H1 (cell line): ENCODE measurements at regions not wholly inside any gene's neighbourhood (a gene's known extent, or its start where the extent isn't known, plus 50 kb on each side); places are given as distances from the start of the nearest gene placed in this dataset.
"Not testable (repeated sequence)": the region's sequence is repeated elsewhere in the genome, so short reads cannot be mapped to it uniquely, and the experiment has no call there.

Source experiments
- CTCF ChIA-PET: fragments of 300-600 bp; sonication (Branson Sonifier 250); formaldehyde crosslinking; loops from one replicate; lab custom pipeline; 2021; ENCODE audit not compliant: partially characterized antibody; lab: Charles Lee
- POLR2A ChIA-PET: fragments of 300-600 bp; sonication (Branson Sonifier 250); formaldehyde crosslinking; loops from one replicate; lab custom pipeline; 2021; ENCODE audit warnings: inconsistent platforms; ENCODE audit not compliant: partially characterized antibody; lab: Charles Lee
- DNase-seq, 2 experiments: peaks; one replicate each; pipeline versions ENCODE4 v3.0.0 to v3.0.0-alpha.2; 2010 to 2022; ENCODE audit warnings: low spot score in 2 of 2, low read depth in 1 of 2, mixed read lengths in 1 of 2
- FAIRE-seq: peaks from 2 replicates; lab custom pipeline; 2011; peaks lifted over from hg19 to GRCh38; lab: Jason Lieb, UNC
- H2AFZ ChIP-seq: 2 replicates; pipeline ENCODE4 v1.8.1; 2012; ENCODE audit warnings: low read length, inconsistent platforms
- H2AK5ac ChIP-seq: 2 replicates; pipeline ENCODE4 v1.6.1; 2013; ENCODE audit warnings: low read depth, low read length
- H2BK120ac ChIP-seq: replicated peaks from 2 replicates; pipeline ENCODE3; 2013; ENCODE audit warnings: low read depth, low read length, inconsistent platforms
- H2BK12ac ChIP-seq: 2 replicates; pipeline ENCODE4 v1.6.1; 2013; ENCODE audit warnings: low read depth, low read length
- H2BK15ac ChIP-seq: 2 replicates; pipeline ENCODE4 v1.6.1; 2013; ENCODE audit warnings: low read length
- H2BK20ac ChIP-seq: 2 replicates; pipeline ENCODE4 v1.6.1; 2013; ENCODE audit warnings: low read length
- H2BK5ac ChIP-seq: 2 replicates; pipeline ENCODE4 v1.6.1; 2013; ENCODE audit warnings: low read depth, low read length
- H3K14ac ChIP-seq: 2 replicates; pipeline ENCODE4 v1.6.1; 2013; ENCODE audit warnings: inconsistent platforms; ENCODE audit not compliant: insufficient read length
- H3K18ac ChIP-seq: 2 replicates; pipeline ENCODE4 v1.6.1; 2013; ENCODE audit warnings: low read length; ENCODE audit errors: extremely low read depth
- H3K23ac ChIP-seq: 2 replicates; pipeline ENCODE4 v1.6.1; 2013; ENCODE audit warnings: inconsistent platforms; ENCODE audit not compliant: insufficient read length
- H3K23me2 ChIP-seq: 2 replicates; pipeline ENCODE4 v1.6.1; 2013; ENCODE audit warnings: low read depth, low read length
- H3K27ac ChIP-seq: 2 replicates; pipeline ENCODE4 v1.6.1; 2011; ENCODE audit warnings: low read depth, low read length, inconsistent platforms
- H3K27me3 ChIP-seq, 4 experiments: replicated peaks in 1 of 4; 1 replicate in 1 of 4; 2 replicates in 3 of 4; pipeline versions ENCODE4 v1.6.1 to v1.8.1; 2011 to 2013; ENCODE audit warnings: low read length in 3 of 4, mild to moderate bottlenecking in 3 of 4, inconsistent platforms in 2 of 4, mixed read lengths in 2 of 4, moderate library complexity in 1 of 4; ENCODE audit not compliant: control insufficient read depth in 3 of 4, insufficient read depth in 3 of 4; ENCODE audit errors: extremely low read depth in 1 of 4
- H3K36me3 ChIP-seq, 4 experiments: 2 replicates each; pipeline versions ENCODE4 v1.6.1 to v1.8.1; 2011 to 2013; ENCODE audit warnings: mild to moderate bottlenecking in 4 of 4, low read length in 3 of 4, moderate library complexity in 2 of 4, control low read depth in 1 of 4, inconsistent platforms in 1 of 4; ENCODE audit not compliant: insufficient read depth in 4 of 4, control insufficient read depth in 2 of 4
- H3K4ac ChIP-seq: replicated peaks from 2 replicates; pipeline ENCODE3; 2013; ENCODE audit warnings: low read length, low read depth, mixed read lengths, inconsistent platforms; ENCODE audit not compliant: insufficient read length
- H3K4me1 ChIP-seq, 4 experiments: replicated peaks in 1 of 4; 1 replicate in 1 of 4; 2 replicates in 3 of 4; pipeline versions ENCODE4 v1.6.1 to v1.8.1; 2011 to 2013; ENCODE audit warnings: low read length in 3 of 4, inconsistent platforms in 2 of 4, mixed read lengths in 1 of 4; ENCODE audit not compliant: insufficient read depth in 4 of 4, control insufficient read depth in 3 of 4
- H3K4me2 ChIP-seq, 2 experiments: 2 replicates each; pipeline versions ENCODE4 v1.6.1 to v1.8.1; 2011 to 2013; ENCODE audit warnings: low read depth in 2 of 2, low read length in 2 of 2, control low read depth in 1 of 2, inconsistent platforms in 1 of 2, mild to moderate bottlenecking in 1 of 2; ENCODE audit not compliant: insufficient read depth in 1 of 2
- H3K4me3 ChIP-seq, 4 experiments: fragments of 200-600, 300-600 bp in 1 of 4; sonication (generic), shearing (Covaris generic), sonication (Bioruptor Twin) in 1 of 4; 2 replicates each; pipeline versions ENCODE4 v1.5.1 to v1.8.1; 2011 to 2016; ENCODE audit warnings: low read length in 4 of 4, low read depth in 3 of 4, control low read depth in 2 of 4, inconsistent platforms in 2 of 4, mild to moderate bottlenecking in 2 of 4, mixed read lengths in 1 of 4, moderate library complexity in 1 of 4; ENCODE audit not compliant: insufficient read depth in 2 of 4; ENCODE audit errors: extremely low read depth in 1 of 4
- H3K56ac ChIP-seq: replicated peaks from 2 replicates; pipeline ENCODE3; 2013; ENCODE audit warnings: low read depth, mild to moderate bottlenecking, mixed read lengths, low read length, inconsistent platforms; ENCODE audit not compliant: insufficient read length
- H3K79me1 ChIP-seq: 2 replicates; pipeline ENCODE4 v1.6.1; 2013; ENCODE audit warnings: low read depth, low read length, control low read depth
- H3K79me2 ChIP-seq, 2 experiments: 2 replicates each; pipeline versions ENCODE4 v1.6.1 to v1.8.1; 2012 to 2013; ENCODE audit warnings: low read length in 2 of 2, mild to moderate bottlenecking in 2 of 2, inconsistent platforms in 1 of 2; ENCODE audit not compliant: insufficient read depth in 2 of 2, control insufficient read depth in 1 of 2
- H3K9ac ChIP-seq, 4 experiments: replicated peaks in 1 of 4; 1 replicate in 1 of 4; 2 replicates in 3 of 4; pipeline versions ENCODE4 v1.6.1 to v1.8.1; 2011 to 2013; ENCODE audit warnings: low read depth in 3 of 4, low read length in 3 of 4, control low read depth in 2 of 4, mild to moderate bottlenecking in 2 of 4, moderate library complexity in 2 of 4, inconsistent platforms in 1 of 4; ENCODE audit errors: extremely low read depth in 1 of 4
- H3K9me3 ChIP-seq, 2 experiments: 2 replicates each; pipeline versions ENCODE4 v1.6.1 to v1.8.1; 2012 to 2013; ENCODE audit warnings: mild to moderate bottlenecking in 2 of 2, moderate library complexity in 2 of 2, control low read depth in 1 of 2, inconsistent platforms in 1 of 2, low read depth in 1 of 2, low read length in 1 of 2, mixed read lengths in 1 of 2; ENCODE audit not compliant: insufficient read depth in 2 of 2
- H4K20me1 ChIP-seq, 2 experiments: replicated peaks in 1 of 2; 2 replicates each; pipeline versions ENCODE3 to v1.8.1; 2011 to 2013; ENCODE audit warnings: inconsistent platforms in 2 of 2, low read length in 2 of 2, mild to moderate bottlenecking in 1 of 2; ENCODE audit not compliant: insufficient read depth in 2 of 2, control insufficient read depth in 1 of 2
- H4K5ac ChIP-seq: 2 replicates; pipeline ENCODE4 v1.6.1; 2013; ENCODE audit warnings: low read length, low read depth, mixed read lengths, inconsistent platforms; ENCODE audit not compliant: insufficient read length
- H4K8ac ChIP-seq: 2 replicates; pipeline ENCODE4 v1.8.0; 2013; ENCODE audit warnings: mild to moderate bottlenecking, moderate library complexity, low read length, inconsistent platforms; ENCODE audit not compliant: insufficient read depth; ENCODE audit errors: extremely low read depth
- H4K91ac ChIP-seq: replicated peaks from 2 replicates; pipeline ENCODE3; 2013; ENCODE audit warnings: low read length, mixed read lengths, inconsistent platforms; ENCODE audit not compliant: insufficient read length
- whole genome bisulfite sequencing, 2 experiments: shearing (Covaris generic) in 1 of 2; methylation state at CpG; one replicate each; pipeline versions ENCODE4 v1.1.6 to v1.1.7; 2013 to 2015; ENCODE audit warnings: low lambda C conversion rate in 2 of 2, mixed read lengths in 2 of 2, inconsistent platforms in 1 of 2, low coverage in 1 of 2, missing lambda C conversion rate in 1 of 2; ENCODE audit not compliant: insufficient replicate concordance in 2 of 2, insufficient coverage in 1 of 2, insufficient read length in 1 of 2; ENCODE audit errors: extremely low coverage in 1 of 2, missing lambda C conversion rate in 1 of 2; 5-methylcytosine and 5-hydroxymethylcytosine counted together

GRCh38 chr7:3162798-3163197 lies 119.1 kb upstream of the CARD11 start:
- H2AFZ ChIP-seq, H3K23me2 ChIP-seq, H4K91ac ChIP-seq, H3K18ac ChIP-seq, H2AK5ac ChIP-seq, H2BK15ac ChIP-seq, H3K79me1 ChIP-seq, H3K56ac ChIP-seq, H3K14ac ChIP-seq, H3K23ac ChIP-seq, H4K8ac ChIP-seq, H2BK5ac ChIP-seq, FAIRE-seq, H2BK12ac ChIP-seq, H3K4me2 ChIP-seq, H3K4me3 ChIP-seq, H3K27me3 ChIP-seq, H4K20me1 ChIP-seq, H3K79me2 ChIP-seq, POLR2A ChIA-PET, H2BK120ac ChIP-seq, H3K9ac ChIP-seq, H3K4me1 ChIP-seq, H3K9me3 ChIP-seq, DNase-seq, H3K27ac ChIP-seq, H3K4ac ChIP-seq, H4K5ac ChIP-seq, H3K36me3 ChIP-seq: not testable (repeated sequence)
- WGBS, 2 experiments: 96% methylated on average over 4 of the region's 4 CpGs; no CpG with 5 or more reads in 1 of the 2 experiments
- peak overlapping the region; percentile 29; the same call in 1 of the 2 replicates for H2BK20ac ChIP-seq
- CTCF ChIA-PET: interaction anchor here (0.6 to 2.0 kb wide), 11 partner anchors 9 to 411 kb away, joined by 3 to 8 read pairs (median 4); no protein-coding TSS in a partner anchor
